HEK293 (cell line): ENCODE measurements at regions not wholly inside any gene's neighbourhood (a gene's known extent, or its start where the extent isn't known, plus 50 kb on each side); places are given as distances from the start of the nearest gene placed in this dataset.

Experiments
- CTCF ChIA-PET: fragments of 350-600 bp; formaldehyde crosslinking; extraction: SDS; loops from one replicate; lab custom pipeline; 2021; ENCODE audit warnings: antibody characterized with exemption; lab: Yijun Ruan, JAX
- POLR2A ChIA-PET: fragments of 300-600 bp; formaldehyde crosslinking; extraction: SDS; loops from one replicate; lab custom pipeline; 2020; ENCODE audit warnings: antibody characterized with exemption, inconsistent platforms; lab: Yijun Ruan, JAX
- H3K27ac ChIP-seq: fragments of 200-500 bp; sonication (Bioruptor generic); 2 replicates; pipeline ENCODE4 v1.5.1; 2014; ENCODE audit warnings: low read depth, low read length, control low read depth, inconsistent platforms; ENCODE audit errors: extremely low read depth
- H3K36me3 ChIP-seq, 2 experiments: fragments of 200-500 bp in 1 of 2; sonication (Bioruptor generic) in 1 of 2; 1 replicate in 1 of 2; 2 replicates in 1 of 2; pipeline ENCODE4 v1.5.1; 2014 to 2017; ENCODE audit warnings: inconsistent platforms in 2 of 2, low read length in 2 of 2; ENCODE audit not compliant: control insufficient read depth in 2 of 2, insufficient read depth in 1 of 2
- H3K4me1 ChIP-seq: fragments of 200-500 bp; sonication (Bioruptor generic); 2 replicates; pipeline ENCODE4 v1.5.1; 2014; ENCODE audit warnings: mild to moderate bottlenecking, low read length, inconsistent platforms; ENCODE audit not compliant: control insufficient read depth, insufficient read depth
- H3K4me3 ChIP-seq: 2 replicates; pipeline ENCODE4 v1.5.1; 2011; ENCODE audit warnings: low read depth, mild to moderate bottlenecking, control low read depth, low read length, moderate library complexity
- H3K9me3 ChIP-seq: fragments of 200-500 bp; sonication (Bioruptor generic); 2 replicates; pipeline ENCODE4 v1.5.1; 2014; ENCODE audit warnings: low read depth, low read length, inconsistent platforms; ENCODE audit not compliant: control insufficient read depth, insufficient read depth
- AEBP2 ChIP-seq: fragments of 450-650 bp; formaldehyde crosslinking; IDR thresholded peaks from 2 replicates; pipeline ENCODE4 v1.5.1; 2016; ENCODE audit warnings: missing biosample characterization, missing genetic modification characterization, borderline replicate concordance
- GLIS1 ChIP-seq: fragments of 450-650 bp; formaldehyde crosslinking; IDR thresholded peaks from 2 replicates; pipeline ENCODE4 v1.5.1; 2016; ENCODE audit warnings: missing biosample characterization, missing genetic modification characterization
- ZBTB7A ChIP-seq: fragments of 450-650 bp; formaldehyde crosslinking; IDR thresholded peaks from 2 replicates; pipeline ENCODE4 v1.5.1; 2016; ENCODE audit warnings: low read depth, missing biosample characterization, missing genetic modification characterization
- ZNF169 ChIP-seq: fragments of 450-650 bp; formaldehyde crosslinking; IDR thresholded peaks from 2 replicates; pipeline ENCODE4 v1.5.1; 2016; ENCODE audit warnings: missing biosample characterization, missing genetic modification characterization
- ZNF174 ChIP-seq: fragments of 450-650 bp; formaldehyde crosslinking; IDR thresholded peaks from 2 replicates; pipeline ENCODE4 v1.5.0; 2017; ENCODE audit warnings: missing biosample characterization, mild to moderate bottlenecking, missing genetic modification characterization
- ZNF280C ChIP-seq: fragments of 450-650 bp; formaldehyde crosslinking; IDR thresholded peaks from 2 replicates; pipeline ENCODE4 v1.5.1; 2016; ENCODE audit warnings: missing biosample characterization, missing genetic modification characterization
- ZNF37A ChIP-seq: fragments of 450-650 bp; IDR thresholded peaks from 2 replicates; pipeline ENCODE4 v1.5.1; 2018; ENCODE audit warnings: missing biosample characterization, missing genetic modification characterization
- ZNF555 ChIP-seq: fragments of 450-650 bp; formaldehyde crosslinking; conservative IDR thresholded peaks from 2 replicates; pipeline ENCODE4 v1.5.1; 2017; ENCODE audit warnings: missing biosample characterization, mild to moderate bottlenecking, missing genetic modification characterization, inconsistent platforms
- ZNF580 ChIP-seq: fragments of 450-650 bp; formaldehyde crosslinking; IDR thresholded peaks from 2 replicates; pipeline ENCODE4 v1.5.1; 2016; ENCODE audit warnings: missing biosample characterization, missing genetic modification characterization
- ZNF610 ChIP-seq: fragments of 450-650 bp; formaldehyde crosslinking; IDR thresholded peaks from 2 replicates; pipeline ENCODE4 v1.5.1; 2016; ENCODE audit warnings: missing biosample characterization, missing genetic modification characterization, borderline replicate concordance
- ZNF776 ChIP-seq: fragments of 450-650 bp; formaldehyde crosslinking; IDR thresholded peaks from 2 replicates; pipeline ENCODE4 v1.5.0; 2017; ENCODE audit warnings: missing biosample characterization, missing genetic modification characterization, borderline replicate concordance
- ZNF837 ChIP-seq: fragments of 450-650 bp; formaldehyde crosslinking; IDR thresholded peaks from 2 replicates; pipeline ENCODE4 v1.5.1; 2016; ENCODE audit warnings: missing biosample characterization, missing genetic modification characterization
- ZSCAN16 ChIP-seq: fragments of 450-650 bp; formaldehyde crosslinking; IDR thresholded peaks from 2 replicates; pipeline ENCODE4 v1.5.1; 2016; ENCODE audit warnings: missing biosample characterization, missing genetic modification characterization
- ZXDB ChIP-seq: fragments of 450-650 bp; formaldehyde crosslinking; IDR thresholded peaks from 2 replicates; pipeline ENCODE4 v1.5.1; 2016; ENCODE audit warnings: missing biosample characterization, missing genetic modification characterization
- TF ChIP-seq, protein P1 (sequence below): fragments of 450-650 bp; formaldehyde crosslinking; IDR thresholded peaks from 2 replicates; pipeline ENCODE4 v1.5.1; 2016; ENCODE audit warnings: missing biosample characterization, missing genetic modification characterization, low read depth
- TF ChIP-seq, protein P2 (sequence below): fragments of 450-650 bp; formaldehyde crosslinking; IDR thresholded peaks from 2 replicates; pipeline ENCODE4 v1.5.1; 2016; ENCODE audit warnings: missing biosample characterization, missing genetic modification characterization
- TF ChIP-seq, protein P3 (sequence below): fragments of 450-650 bp; formaldehyde crosslinking; IDR thresholded peaks from 2 replicates; pipeline ENCODE4 v1.5.1; 2016; ENCODE audit warnings: missing biosample characterization, missing genetic modification characterization, low read depth

DNA sequence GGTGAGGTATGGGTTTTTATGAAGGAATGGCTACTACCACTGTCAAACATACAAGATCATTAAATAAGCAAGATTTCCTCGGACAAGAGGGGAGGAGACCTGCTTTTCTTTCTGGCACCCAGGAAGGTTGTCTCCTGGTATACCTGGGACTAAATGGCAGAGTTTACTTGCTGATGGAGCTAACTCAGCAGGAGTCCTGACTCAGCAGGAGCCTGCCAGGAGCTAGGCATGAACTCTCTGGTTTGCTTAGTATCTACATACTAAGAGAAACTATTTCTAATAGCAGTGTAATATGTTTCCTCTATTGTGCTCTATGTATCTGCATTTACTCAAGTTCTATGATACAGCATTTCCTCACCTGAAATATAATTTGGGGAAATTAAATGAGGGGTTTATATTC lies 404.2 kb downstream of the RSL24D1 start:
- H3K9me3 ChIP-seq, result no peaks in the 10 kb centered on the region
- H3K27ac ChIP-seq, result no peak overlapping the region
- no peak overlapping the region for H3K4me3 ChIP-seq
- no peaks in the 10 kb centered on the region for H3K36me3 ChIP-seq
- TF ChIP-seq, protein P1, sequence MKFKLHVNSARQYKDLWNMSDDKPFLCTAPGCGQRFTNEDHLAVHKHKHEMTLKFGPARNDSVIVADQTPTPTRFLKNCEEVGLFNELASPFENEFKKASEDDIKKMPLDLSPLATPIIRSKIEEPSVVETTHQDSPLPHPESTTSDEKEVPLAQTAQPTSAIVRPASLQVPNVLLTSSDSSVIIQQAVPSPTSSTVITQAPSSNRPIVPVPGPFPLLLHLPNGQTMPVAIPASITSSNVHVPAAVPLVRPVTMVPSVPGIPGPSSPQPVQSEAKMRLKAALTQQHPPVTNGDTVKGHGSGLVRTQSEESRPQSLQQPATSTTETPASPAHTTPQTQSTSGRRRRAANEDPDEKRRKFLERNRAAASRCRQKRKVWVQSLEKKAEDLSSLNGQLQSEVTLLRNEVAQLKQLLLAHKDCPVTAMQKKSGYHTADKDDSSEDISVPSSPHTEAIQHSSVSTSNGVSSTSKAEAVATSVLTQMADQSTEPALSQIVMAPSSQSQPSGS (tag by site-specific recombination), result no peak
- no peak for TF ChIP-seq ZNF555 (tag by site-specific recombination)
- TF ChIP-seq ZNF580 (tag by site-specific recombination), result no peak
- TF ChIP-seq ZNF837 (tag by site-specific recombination), result no peak
- TF ChIP-seq ZNF776 (tag by site-specific recombination), result no peak
- TF ChIP-seq, protein P2, sequence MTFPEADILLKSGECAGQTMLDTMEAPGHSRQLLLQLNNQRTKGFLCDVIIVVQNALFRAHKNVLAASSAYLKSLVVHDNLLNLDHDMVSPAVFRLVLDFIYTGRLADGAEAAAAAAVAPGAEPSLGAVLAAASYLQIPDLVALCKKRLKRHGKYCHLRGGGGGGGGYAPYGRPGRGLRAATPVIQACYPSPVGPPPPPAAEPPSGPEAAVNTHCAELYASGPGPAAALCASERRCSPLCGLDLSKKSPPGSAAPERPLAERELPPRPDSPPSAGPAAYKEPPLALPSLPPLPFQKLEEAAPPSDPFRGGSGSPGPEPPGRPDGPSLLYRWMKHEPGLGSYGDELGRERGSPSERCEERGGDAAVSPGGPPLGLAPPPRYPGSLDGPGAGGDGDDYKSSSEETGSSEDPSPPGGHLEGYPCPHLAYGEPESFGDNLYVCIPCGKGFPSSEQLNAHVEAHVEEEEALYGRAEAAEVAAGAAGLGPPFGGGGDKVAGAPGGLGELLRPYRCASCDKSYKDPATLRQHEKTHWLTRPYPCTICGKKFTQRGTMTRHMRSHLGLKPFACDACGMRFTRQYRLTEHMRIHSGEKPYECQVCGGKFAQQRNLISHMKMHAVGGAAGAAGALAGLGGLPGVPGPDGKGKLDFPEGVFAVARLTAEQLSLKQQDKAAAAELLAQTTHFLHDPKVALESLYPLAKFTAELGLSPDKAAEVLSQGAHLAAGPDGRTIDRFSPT (tag by site-specific recombination), result no peak
- TF ChIP-seq ZNF174, result no peak
- TF ChIP-seq AEBP2, result no peak
- TF ChIP-seq ZNF37A (tag by site-specific recombination), result no peak
- TF ChIP-seq ZNF610 (tag by site-specific recombination), result no peak
- TF ChIP-seq, protein P3, sequence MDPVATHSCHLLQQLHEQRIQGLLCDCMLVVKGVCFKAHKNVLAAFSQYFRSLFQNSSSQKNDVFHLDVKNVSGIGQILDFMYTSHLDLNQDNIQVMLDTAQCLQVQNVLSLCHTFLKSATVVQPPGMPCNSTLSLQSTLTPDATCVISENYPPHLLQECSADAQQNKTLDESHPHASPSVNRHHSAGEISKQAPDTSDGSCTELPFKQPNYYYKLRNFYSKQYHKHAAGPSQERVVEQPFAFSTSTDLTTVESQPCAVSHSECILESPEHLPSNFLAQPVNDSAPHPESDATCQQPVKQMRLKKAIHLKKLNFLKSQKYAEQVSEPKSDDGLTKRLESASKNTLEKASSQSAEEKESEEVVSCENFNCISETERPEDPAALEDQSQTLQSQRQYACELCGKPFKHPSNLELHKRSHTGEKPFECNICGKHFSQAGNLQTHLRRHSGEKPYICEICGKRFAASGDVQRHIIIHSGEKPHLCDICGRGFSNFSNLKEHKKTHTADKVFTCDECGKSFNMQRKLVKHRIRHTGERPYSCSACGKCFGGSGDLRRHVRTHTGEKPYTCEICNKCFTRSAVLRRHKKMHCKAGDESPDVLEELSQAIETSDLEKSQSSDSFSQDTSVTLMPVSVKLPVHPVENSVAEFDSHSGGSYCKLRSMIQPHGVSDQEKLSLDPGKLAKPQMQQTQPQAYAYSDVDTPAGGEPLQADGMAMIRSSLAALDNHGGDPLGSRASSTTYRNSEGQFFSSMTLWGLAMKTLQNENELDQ (tag by site-specific recombination), result no peak
- no peak for TF ChIP-seq ZXDB (tag by site-specific recombination)
- no peak for TF ChIP-seq ZBTB7A
- TF ChIP-seq ZNF169, result no peak
- TF ChIP-seq ZSCAN16, result no peak
- no peak for TF ChIP-seq ZNF280C
- TF ChIP-seq GLIS1 (tag by site-specific recombination), result no peak
- ChIA-PET CTCF (no interaction called here), POLR2A (no interaction called here)
- H3K4me1 ChIP-seq, result no peaks in the 10 kb centered on the region
